ENCODE measurements at regions not wholly inside any gene's neighbourhood (a gene's known extent, or its start where the extent isn't known, plus 50 kb on each side); places are given as distances from the start of the nearest gene placed in this dataset.
"Not testable (repeated sequence)": the region's sequence is repeated elsewhere in the genome, so short reads cannot be mapped to it uniquely, and the experiment has no call there.

DNA sequence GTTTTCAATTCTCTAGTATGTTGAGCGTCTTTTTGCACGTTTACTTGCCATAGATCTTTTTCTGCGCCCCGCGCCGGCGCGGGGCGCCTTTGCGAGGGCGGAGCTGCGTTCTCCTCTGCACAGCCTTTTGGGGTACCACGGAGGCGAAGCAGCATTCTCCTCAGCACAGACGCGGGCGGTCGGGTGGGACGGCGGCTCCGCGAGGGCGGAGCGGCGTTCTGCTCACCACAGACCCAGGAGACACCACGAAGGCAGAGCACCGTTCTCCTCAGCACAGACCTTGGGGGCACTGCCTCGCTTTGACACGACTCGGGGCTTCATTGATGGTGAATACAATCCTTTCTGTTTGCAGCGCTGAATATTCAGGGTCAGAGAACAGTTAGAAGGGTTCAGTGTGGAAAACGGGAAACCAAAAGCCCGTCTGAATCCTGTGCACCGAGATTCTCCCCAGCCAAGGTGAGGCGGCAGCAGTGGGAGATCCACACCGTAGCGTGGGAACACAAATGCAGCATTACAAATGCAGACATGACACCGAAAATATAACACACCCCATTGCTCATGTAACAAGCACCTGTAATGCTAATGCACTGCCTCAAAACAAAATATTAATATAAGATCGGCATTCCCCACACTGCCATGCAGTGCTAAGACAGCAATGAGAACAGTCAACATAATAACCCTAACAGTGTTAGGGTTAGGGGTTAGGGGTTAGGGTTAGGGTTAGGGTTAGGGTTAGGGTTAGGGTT, 190.7 kb upstream of the VIPR2 start:
- not testable (repeated sequence) for DNase-seq (ENCODE audit: low read depth in 2 of 2)

DNA sequence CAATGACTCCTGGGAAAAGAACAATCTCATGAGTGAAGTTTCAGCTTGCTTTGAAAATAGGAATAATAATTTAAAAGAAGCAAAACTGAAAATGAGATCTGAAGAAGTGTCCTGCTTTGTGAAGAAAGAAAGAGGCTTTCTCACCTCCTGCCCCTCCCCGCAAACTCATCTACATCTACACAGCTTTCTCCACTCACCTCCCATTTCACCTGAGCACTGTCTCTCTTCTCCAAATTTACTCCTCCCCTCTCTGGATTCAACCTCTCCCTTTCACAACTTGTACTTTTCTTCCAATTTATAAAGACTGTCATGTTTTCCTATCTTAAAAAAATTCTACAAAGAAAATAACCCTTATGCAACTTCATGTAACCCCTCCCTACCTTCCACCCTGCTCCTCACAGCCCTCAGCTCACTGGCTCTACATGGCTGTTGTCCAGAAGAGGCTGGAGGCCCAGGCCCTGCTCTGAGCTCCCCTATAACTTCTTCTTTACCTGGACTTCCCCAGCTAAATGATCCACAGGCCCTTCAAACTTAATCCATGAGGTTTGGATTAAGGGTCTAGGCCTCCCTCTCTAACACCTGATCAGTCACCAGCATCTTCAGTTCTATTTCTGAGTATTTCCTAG, 188.3 kb upstream of the VIPR2 start:
- DNase-seq (ENCODE audit: low read depth in 2 of 2) = not testable (repeated sequence)

DNA sequence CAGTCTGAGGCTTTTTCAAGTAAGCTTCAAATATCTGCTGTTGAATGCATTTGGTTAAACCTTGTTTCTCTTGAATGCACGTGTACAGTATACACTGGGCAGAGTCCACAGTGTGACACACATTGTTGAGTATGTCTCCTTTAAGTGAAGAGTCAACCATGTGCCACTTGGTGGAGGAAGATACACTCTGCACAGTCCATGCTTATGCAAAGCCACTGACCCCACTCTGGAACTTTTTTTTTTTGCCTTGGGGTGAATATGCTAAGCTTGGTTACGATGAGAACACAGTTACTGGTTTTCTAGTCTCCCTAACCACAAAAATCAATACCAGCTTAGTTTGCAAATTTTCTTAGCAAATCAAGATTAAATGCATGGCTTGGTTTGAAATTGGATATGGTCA, 186.8 kb upstream of the VIPR2 start:
- no peak for DNase-seq (ENCODE audit: low read depth in 2 of 2)

DNA sequence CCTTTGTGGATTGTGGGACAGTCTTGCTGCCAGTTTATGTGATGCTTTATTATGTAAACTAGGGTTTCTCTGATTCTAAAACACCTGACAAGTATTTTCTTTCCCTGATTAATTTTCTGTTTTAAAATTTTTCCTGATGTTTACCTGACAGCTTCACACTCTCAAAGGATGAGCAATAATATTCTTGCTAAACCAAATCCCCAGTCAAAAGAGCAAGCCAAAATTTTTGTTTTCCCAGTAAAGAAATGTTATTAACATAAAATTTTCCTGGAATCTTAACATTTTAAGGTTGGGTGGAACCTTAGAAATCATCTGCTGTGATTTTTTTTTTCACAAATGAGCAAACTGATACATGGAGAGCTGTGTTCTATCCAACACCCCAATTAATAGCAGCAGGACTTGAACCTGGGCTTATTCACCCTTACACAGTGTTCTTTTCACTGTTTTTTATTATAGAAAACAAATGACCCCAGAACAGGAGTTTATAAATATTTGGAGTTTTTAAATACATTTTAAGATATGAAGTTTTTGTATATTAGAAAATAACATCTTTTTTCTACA, 185.2 kb upstream of the VIPR2 start:
- no peak for DNase-seq (ENCODE audit: low read depth in 2 of 2)

DNA sequence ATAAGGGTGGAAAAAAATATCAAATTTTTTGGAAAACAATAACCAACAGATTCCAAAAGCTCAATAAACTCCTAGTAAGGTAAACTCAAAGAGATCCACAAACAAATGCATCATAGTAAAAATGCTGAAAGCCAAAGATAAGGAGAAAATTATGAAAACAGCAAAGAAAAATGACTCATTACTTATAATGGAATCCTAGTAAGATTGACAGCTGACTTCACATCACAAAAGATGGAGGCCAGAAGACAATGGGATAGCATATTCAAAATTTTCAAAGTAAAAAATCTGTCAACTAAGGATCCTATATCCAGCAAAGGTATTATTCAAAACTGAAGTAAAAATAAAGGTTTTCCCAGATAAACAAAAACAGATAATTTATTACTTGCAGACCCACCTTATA, 183.4 kb upstream of the VIPR2 start:
- no peak for DNase-seq (ENCODE audit: low read depth in 2 of 2)

DNA sequence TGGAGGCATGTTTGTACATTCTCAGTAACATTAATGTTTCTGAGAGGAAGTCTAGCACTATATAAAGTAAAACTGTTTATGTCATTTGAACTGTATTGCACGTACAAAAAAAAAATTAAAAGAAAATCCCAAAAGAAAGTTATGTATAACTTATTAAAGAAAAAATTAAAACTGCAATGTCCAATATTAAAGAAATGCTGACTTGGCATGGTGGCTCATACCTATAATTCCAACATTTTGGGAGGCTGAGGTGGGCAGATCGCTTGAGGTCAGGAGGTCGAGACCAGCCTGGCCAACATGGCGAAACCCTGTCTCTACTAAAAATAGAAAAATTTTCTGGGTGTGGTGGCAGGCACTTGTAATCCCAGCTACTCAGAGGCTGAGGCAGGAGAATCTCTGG, 178.7 kb upstream of the VIPR2 start:
- no peak for DNase-seq (ENCODE audit: low read depth in 2 of 2)

DNA sequence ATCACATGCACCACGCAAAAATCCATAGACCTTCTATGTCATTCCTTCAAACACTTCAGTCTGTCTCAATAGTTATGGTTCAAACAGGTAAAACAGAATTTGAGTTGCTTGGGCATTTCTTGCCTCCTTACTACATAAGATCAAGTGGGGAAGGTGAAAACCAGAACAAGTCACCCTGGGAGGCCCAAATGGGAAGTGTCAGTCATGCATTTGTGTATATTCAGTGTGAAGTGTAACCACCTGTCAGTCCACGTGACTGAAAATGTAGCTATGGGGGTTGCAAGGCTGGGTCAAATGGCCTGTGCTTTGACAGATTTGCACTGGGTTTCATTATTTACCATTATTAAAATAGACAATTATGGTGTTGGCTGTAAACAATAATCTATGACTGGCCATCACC, 176.6 kb upstream of the VIPR2 start:
- DNase-seq (ENCODE audit: low read depth in 2 of 2) = no peak

DNA sequence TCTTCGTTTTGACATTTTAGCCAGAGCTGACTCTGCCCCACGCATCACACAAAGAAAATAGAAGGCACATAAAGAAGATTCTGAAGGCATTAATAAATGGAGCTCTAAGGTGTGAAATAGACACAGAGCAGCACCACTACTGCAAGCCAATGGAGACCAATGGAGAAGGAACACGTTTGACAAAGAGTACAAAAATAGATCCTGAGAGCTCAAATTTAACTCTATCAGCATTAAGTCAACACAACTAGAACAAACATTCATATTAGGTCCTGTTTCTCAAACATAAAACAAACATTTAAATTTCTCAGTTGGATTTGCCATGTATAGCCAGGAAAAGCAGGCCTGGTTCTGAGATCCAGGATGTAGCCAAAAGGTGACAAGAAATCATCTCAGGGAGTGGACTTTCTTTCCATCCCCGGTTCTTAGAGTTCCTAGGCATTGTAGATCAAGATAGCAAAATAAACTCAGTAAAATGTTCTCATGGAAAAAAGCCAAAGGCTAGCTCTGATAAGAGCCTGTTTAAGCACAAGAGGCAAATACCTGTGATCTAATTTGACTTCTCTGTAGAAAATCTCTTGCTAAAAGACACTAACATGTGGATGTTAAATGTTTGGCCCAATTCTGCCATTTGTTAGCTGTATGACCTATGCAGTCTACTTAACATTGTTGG, 174.2 kb upstream of the VIPR2 start:
- no peak for DNase-seq (ENCODE audit: low read depth in 2 of 2)

DNA sequence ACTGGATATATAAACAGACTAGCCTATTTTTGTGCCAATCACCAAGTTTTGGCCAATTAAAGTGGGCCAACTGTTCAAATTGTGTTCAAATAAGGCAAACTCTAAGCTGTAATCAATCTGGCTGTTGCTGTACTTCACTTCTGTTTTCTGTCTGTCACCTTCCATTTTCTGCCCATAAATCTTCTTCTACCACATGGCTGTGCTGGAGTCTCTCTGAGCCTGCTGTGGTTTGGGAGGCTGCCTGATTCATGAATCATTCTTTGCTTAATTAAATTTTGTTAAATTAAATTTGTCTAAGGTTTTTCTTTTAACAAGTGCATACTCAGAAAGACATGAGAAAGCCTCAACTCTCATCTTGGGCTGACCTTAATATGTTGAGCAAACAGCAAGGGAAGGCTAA, 172.6 kb upstream of the VIPR2 start:
- no peak for DNase-seq (ENCODE audit: low read depth in 2 of 2)

DNA sequence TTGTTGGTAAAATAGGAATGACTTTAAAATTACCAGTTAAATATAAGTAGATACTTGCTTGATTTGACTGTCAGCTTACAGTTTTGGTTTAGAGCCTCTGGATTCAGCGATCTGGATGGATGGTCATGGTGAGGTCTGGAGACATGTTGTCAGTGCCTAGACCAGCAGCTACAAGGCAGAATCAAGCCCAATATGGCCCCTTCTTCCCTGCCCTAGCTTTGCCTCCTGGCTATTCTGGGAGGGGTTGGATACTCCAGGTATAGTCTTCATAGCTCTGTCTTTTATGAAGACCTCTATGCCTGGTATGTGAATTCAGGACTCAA, 166.5 kb upstream of the VIPR2 start:
- no peak for DNase-seq (ENCODE audit: low read depth in 2 of 2)

DNA sequence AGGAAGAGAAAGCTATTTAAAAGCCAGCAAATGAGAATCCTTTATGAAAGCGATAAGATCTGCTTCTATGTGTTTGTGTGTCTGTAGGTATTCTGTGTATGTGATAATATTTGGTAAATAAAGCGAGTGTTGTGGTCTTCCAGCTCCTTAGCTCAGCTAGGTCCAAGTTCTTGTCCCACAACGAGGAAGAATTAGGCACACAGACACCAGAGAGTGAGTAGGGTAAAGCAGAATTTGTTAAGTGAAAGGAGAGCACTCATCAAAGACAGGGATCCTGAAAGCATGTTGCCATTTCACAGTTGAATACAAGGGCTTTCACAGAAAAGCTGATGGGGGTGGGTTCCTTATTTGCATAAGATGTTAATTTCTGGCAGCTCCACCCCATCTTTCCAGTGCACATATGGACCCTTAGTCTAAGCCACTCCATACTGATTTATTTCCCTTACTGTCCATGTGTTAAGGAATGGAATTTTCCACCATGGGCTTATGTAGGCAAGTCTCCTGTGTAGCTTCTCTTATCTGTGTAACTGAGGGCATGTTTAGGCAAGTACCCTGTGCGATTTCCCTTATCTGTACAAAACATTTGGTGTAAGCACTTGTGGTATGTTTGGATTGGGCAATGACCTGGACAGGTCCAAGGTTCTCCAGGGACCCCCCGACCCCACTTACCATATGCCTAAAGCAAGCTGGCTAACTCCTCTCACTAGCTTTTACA, 165.9 kb upstream of the VIPR2 start:
- DNase-seq (ENCODE audit: low read depth in 2 of 2) = no peak

DNA sequence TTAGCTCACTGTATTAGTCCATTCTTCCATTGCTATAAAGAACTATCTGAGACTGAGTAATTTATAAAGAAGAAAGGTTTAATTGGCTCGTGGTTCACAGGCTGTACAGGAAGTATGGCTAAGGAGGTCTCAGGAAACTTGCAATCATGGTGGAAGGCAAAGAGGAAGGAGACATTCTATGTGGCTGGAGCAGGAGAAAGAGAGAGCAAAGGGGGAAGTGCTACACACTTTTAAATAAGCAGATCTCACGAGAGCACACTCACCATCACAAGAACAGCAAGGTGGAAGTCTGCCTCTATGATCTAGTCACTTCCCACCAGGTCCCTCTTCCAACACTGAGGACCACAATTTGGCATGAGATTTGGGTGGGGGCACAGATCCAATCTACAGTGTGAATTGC, 164.5 kb upstream of the VIPR2 start:
- not testable (repeated sequence) for DNase-seq (ENCODE audit: low read depth in 2 of 2)

DNA sequence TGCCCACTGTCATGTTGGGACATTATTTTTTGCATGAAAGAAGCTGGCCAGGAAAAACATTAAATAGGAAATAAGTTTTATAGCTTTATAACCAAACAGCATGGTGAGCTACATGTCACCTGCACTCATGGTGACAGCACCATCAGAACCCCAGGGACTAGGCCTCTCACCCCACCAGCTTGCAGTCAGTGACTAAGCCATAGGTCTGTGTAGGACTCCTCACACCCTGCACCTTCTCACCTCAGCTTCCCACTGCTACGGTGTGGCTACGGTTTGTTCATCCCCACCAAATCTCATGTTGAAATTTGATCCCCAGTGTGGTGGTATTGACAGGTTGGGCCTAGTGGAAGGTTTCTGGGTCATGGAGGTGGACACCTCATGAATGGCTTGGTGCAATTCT, 161.3 kb upstream of the VIPR2 start:
- DNase-seq (ENCODE audit: low read depth in 2 of 2) = no peak

DNA sequence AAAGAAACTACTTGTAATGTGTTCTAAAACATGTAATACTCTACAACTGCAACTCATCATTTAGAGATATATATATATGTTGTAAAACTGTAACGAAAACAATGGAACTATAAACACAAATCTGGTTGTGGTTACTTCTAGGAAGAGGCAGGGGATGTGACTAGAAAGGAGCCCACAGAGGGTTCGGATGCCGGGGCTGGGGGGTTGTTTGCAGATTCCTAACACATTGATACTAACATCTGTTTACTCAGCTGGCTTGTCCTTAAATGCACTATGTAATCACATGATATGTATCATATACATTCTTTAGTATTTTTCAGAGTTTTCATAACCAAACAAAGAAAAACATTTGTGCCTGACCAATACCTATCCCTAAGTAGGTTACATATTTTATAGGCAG, 160.5 kb upstream of the VIPR2 start:
- DNase-seq (ENCODE audit: low read depth in 2 of 2) = not testable (repeated sequence)

DNA sequence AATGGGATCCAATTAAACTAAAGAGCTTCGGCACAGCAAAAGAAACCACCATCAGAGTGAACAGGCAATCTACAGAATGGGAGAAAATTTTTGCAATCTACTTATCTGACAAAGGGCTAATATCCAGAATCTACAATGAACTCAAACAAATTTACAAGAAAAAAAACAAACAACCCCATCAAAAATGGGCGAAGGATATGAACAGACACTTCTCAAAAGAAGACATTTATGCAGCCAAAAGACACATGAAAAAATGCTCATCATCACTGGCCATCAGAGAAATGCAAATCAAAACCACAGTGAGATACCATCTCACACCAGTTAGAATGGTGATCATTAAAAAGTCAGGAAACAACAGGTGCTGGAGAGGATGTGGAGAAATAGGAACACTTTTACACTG, 158.8 kb upstream of the VIPR2 start:
- not testable (repeated sequence) for DNase-seq (ENCODE audit: low read depth in 2 of 2)

DNA sequence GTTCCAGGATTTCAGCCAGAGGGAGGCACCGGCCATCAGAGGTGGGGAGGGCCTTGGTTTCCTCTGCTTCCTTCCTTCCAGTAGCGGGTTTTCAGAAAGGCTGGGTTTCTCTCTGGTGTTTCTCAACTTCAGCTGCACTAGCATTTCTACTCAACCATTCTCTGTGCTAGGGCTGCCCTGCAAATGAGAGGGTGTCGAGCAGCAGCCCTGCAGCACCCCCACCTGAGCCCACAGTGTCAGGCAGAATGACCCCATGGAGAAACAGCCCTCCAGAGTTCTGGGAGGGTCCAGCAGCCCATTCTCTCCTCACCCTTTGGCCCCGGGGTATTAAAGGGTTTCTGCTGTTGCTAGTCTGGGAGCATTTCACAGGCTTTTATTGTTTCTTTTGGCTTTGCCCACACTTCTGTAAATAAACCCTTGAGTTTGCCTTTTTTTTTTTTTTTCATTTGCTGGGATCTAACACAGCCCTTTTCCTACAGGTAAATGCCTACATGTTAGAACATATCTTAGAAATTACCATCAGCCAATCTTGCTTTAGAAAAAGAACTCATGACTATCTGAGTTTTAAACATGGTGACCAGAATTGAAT, 151.5 kb upstream of the VIPR2 start:
- no peak for DNase-seq (ENCODE audit: low read depth in 2 of 2)

DNA sequence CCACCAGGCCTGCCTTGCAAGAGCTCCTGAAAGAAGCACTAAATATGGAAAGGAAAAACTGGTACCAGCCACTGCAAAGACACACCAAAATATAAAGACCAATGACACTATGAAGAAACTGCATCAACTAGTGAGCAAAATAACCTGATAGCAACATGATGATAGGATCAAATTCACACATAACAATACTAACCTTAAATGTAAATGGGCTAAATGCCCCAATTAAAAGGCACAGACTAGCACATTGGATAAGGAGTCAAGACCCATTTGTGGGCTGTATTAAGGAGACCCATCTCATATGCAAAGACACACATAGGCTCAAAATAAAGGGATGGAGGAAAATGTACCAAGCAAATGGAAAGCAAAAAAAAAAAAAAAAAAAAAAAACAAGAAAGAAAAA, 141.8 kb upstream of the VIPR2 start:
- DNase-seq (ENCODE audit: low read depth in 2 of 2) = not testable (repeated sequence)

DNA sequence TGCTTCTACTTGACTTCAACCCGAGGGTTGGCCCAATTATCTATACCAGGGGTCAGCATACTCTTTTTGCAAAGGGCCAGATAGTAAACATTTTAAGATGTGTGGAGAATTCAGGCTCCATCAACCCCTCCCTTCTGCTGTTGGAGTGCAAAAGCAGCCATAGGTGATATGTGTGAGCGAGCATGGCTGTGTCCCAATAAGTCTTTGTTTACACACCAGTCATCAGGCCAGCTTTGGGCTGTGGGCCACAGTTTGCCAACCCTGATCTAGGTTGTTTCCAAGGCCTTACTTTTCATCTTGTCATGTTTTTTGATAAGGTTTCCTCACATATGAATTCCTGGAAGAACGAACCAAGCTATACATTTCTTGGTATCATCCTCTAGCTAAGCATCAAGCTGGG, 136.9 kb upstream of the VIPR2 start:
- DNase-seq (ENCODE audit: low read depth in 2 of 2) = no peak

DNA sequence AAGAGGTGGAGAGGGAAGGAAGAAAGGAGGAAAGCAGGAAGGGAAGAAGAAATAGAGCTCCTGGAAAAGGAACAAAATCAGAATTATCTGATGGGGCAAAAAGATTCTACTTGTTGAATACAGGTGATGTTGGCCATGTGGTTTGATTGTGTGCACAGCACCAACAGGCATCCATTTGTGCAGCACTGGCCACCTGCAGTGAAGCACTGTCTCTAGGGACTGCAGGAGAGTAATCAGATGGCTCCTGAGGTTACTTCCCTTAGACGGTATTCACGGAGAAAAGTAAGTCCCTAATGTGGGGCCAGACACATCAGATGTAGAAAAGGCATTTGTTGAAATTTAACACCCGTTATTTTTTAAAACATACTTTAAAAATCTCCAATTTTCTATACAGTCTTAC, 135.3 kb upstream of the VIPR2 start:
- no peak for DNase-seq (ENCODE audit: low read depth in 2 of 2)

DNA sequence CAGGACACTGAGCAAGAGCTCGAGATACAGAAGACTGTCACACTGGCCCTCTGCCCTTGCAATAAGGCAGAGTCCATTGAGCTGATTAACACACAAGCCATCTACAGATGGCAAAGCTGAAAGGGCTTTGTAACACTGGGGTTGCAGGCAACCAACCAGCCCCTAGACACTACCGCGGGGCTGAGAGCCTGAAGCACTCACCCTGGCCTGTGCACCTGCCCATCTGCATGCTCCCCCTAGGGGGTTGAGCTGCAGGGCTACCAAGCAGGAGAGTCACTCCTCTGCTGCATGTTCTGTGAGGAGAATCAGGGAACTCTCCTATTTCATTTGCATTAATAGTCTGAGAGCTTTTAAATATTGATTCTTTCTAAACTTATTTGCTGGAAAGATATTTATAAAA, 128.1 kb upstream of the VIPR2 start:
- no peak for DNase-seq (ENCODE audit: low read depth in 2 of 2)

DNA sequence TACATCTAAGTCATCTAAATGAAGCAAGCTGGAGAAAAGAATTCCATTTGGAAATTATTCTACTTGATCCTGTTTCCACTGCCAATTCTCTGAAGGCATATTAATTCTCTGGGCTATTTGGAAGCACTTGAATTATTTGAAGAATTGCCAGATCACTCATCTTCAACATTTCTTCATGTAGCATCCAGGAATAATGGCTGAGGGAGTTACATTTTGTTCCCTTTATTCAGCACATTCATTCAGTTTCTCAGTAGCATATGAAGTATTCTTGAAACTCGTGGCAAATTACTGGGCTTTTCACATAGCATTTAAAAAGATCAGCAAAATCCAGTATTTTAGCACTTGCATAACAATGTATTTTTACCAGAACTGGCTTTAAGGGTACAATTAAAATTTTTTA, 127.1 kb upstream of the VIPR2 start:
- DNase-seq (ENCODE audit: low read depth in 2 of 2) = no peak

DNA sequence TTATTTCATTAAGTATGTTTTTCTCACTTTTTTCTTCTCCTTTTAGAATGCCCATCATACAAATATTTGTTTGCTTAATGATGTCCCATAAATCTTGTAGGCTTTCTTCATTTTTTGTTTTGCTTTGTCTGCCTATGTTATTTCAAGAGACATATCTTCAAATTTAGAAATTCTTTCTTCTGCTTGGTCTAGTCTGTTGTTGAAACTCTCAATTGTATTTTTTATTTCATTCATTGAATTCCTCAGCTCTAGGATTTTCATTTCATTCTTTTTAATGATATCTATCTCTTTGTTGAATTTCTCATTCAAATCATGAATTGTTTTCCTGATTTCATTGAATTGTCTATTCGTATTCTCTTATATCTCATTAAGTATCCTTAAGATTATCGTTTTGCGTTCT, 125.1 kb upstream of the VIPR2 start:
- no peak for DNase-seq (ENCODE audit: low read depth in 2 of 2)
